ENCODE measurements at regions not wholly inside any gene's neighbourhood (a gene's known extent, or its start where the extent isn't known, plus 50 kb on each side); places are given as distances from the start of the nearest gene placed in this dataset.

DNA sequence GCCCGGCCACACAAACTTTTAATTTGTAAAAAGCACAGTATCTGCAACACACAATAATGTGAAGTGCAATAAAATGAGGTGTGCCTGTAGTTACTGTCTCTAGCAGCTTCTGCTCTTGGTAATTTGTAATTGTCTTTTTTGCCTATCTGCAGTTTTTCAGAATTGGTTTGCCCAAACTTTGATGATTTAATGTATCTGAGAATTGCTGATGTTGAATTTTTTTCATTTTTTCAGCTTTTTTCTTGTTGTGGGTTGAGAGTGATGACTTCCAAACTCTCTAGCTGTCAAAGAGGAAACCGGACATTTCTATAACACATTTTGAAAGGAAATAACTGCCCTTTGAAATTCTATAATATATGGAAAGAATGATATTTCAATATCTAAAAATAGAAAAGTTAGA lies 236.9 kb downstream of the RERGL start:
- Histone ChIP-seq H3K27me3 (ENCODE audit: control insufficient read depth in 2 of 2, insufficient read depth in 1 of 2, low read length in 1 of 2) (no peaks in the 10 kb centered on the region), H3K4me3 (ENCODE audit: low read length in 2 of 2) (no peak overlapping the region), H3K36me3 (ENCODE audit: control insufficient read depth in 2 of 2, insufficient read depth in 2 of 2, low read length in 1 of 2) (no peaks in the 10 kb centered on the region), H3K4me1 (ENCODE audit: control insufficient read depth in 2 of 2, insufficient read depth in 2 of 2, low read length in 2 of 2) (no peaks in the 10 kb centered on the region), H3K9me3 (ENCODE audit: control insufficient read depth in 2 of 2, insufficient read depth in 1 of 2, low read length in 1 of 2) (peaks cover 0 to 2% of the 10 kb centered on the region in 2 donors), H3K27ac (ENCODE audit: low read depth in 1 of 2, low read length in 1 of 2) (no peak overlapping the region)
- WGBS = 95% methylated on average over 2 of the region's 2 CpGs
- DNase-seq (ENCODE audit: low read depth in 6 of 9, low spot score in 9 of 9) = no peak

DNA sequence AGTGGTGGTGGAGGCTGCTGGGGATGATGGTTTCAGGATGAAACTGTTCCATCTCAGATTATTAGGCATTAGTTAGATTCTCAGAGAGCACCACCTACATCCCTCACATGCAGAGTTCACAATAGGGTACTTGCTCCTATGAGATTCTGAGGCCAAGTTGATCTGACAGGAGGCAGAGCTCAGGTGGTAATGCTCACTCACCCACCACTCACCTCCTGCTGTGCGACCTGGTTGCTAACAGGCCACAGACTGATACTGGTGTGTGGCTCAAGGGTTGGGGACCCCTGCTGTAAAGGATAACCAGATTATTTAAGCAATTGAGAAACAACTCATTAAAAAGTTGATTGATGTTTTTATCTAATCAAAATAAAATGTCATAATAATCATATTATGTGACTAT lies 248.5 kb downstream of the RERGL start:
- H3K9me3 ChIP-seq (ENCODE audit: control insufficient read depth in 2 of 2, insufficient read depth in 1 of 2, low read length in 1 of 2) = no peaks in the 10 kb centered on the region
- no peak for DNase-seq (ENCODE audit: low read depth in 6 of 9, low spot score in 9 of 9)
- no peaks in the 10 kb centered on the region for H3K4me1 ChIP-seq (ENCODE audit: control insufficient read depth in 2 of 2, insufficient read depth in 2 of 2, low read length in 2 of 2)
- WGBS = 67% methylated on average over 1 of the region's 1 CpG
- no peak overlapping the region for H3K4me3 ChIP-seq (ENCODE audit: low read length in 2 of 2)
- H3K27me3 ChIP-seq (ENCODE audit: control insufficient read depth in 2 of 2, insufficient read depth in 1 of 2, low read length in 1 of 2) = no peaks in the 10 kb centered on the region
- H3K27ac ChIP-seq (ENCODE audit: low read depth in 1 of 2, low read length in 1 of 2) = no peak overlapping the region
- H3K36me3 ChIP-seq (ENCODE audit: control insufficient read depth in 2 of 2, insufficient read depth in 2 of 2, low read length in 1 of 2) = no peaks in the 10 kb centered on the region

DNA sequence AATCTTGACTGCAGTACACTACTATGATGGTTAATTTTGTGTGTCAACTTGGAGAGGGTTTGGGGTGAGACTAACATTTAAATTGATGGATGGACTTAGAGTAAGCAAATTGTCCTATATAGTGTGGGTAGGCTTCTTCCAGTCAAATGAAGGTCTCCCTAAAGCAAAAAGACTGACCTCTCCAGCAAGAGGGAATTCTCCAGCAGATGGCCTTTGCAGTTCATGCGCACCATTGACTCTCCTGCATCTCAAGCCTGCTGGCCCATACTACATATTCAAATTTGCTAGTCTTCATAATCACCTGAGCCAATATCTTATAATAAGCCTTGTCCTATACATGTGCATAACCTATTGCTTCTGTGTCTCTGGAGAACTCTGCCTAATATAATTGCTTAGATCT lies 260.2 kb downstream of the RERGL start:
- Histone ChIP-seq H3K9me3 (ENCODE audit: control insufficient read depth in 2 of 2, insufficient read depth in 1 of 2, low read length in 1 of 2) (no peaks in the 10 kb centered on the region), H3K36me3 (ENCODE audit: control insufficient read depth in 2 of 2, insufficient read depth in 2 of 2, low read length in 1 of 2) (no peaks in the 10 kb centered on the region), H3K27me3 (ENCODE audit: control insufficient read depth in 2 of 2, insufficient read depth in 1 of 2, low read length in 1 of 2) (no peaks in the 10 kb centered on the region), H3K4me1 (ENCODE audit: control insufficient read depth in 2 of 2, insufficient read depth in 2 of 2, low read length in 2 of 2) (no peaks in the 10 kb centered on the region), H3K4me3 (ENCODE audit: low read length in 2 of 2) (no peak overlapping the region), H3K27ac (ENCODE audit: low read depth in 1 of 2, low read length in 1 of 2) (no peak overlapping the region)
- no peak for DNase-seq (ENCODE audit: low read depth in 6 of 9, low spot score in 9 of 9)
- whole genome bisulfite sequencing = 94% methylated on average over 1 of the region's 1 CpG

DNA sequence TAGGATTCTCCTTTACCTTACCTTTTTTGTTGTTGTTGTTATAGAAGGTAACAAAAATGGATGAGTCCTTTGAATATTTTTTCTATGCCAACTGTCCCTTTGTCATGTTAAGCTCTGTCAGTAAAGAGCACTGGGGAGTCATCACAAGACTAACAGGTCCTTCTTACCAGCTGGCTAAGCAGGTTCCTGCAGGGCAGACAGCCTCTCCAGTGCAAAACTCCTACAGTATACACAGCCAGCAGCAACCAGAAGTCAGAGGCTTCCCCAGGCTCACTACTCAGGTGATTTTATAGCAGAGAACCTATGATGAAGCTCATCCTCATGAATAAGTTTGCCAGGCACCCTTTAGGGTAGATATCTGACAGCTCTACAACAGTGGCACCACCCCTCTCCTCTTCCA lies 271.1 kb downstream of the RERGL start:
- Histone ChIP-seq H3K9me3 (ENCODE audit: control insufficient read depth in 2 of 2, insufficient read depth in 1 of 2, low read length in 1 of 2) (no peaks in the 10 kb centered on the region), H3K4me1 (ENCODE audit: control insufficient read depth in 2 of 2, insufficient read depth in 2 of 2, low read length in 2 of 2) (no peaks in the 10 kb centered on the region), H3K4me3 (ENCODE audit: low read length in 2 of 2) (no peak overlapping the region), H3K36me3 (ENCODE audit: control insufficient read depth in 2 of 2, insufficient read depth in 2 of 2, low read length in 1 of 2) (no peaks in the 10 kb centered on the region), H3K27me3 (ENCODE audit: control insufficient read depth in 2 of 2, insufficient read depth in 1 of 2, low read length in 1 of 2) (no peaks in the 10 kb centered on the region), H3K27ac (ENCODE audit: low read depth in 1 of 2, low read length in 1 of 2) (no peak overlapping the region)
- no peak for DNase-seq (ENCODE audit: low read depth in 6 of 9, low spot score in 9 of 9)

DNA sequence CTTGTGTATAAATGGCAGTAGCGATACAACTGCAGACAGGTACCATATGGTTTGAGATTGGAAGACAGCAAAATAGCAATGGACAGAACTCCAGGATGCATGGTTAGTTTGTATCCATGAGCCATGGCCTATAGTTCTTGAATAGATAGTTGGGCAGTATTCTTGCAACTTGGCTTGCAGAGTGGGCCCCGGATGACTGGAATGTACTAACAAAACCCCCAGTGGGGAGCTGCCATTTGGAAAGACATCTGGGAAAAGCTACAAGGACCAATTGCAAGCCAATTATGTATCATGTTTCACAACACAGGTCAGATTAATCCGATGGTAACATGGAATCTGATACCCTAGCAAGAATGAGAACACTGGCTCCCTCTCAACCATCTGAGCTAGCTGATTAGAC lies 279.6 kb downstream of the RERGL start:
- Histone ChIP-seq H3K9me3 (ENCODE audit: control insufficient read depth in 2 of 2, insufficient read depth in 1 of 2, low read length in 1 of 2) (peaks cover 1 to 15% of the 10 kb centered on the region in 2 donors), H3K4me3 (ENCODE audit: low read length in 2 of 2) (no peak overlapping the region), H3K36me3 (ENCODE audit: control insufficient read depth in 2 of 2, insufficient read depth in 2 of 2, low read length in 1 of 2) (no peaks in the 10 kb centered on the region), H3K27me3 (ENCODE audit: control insufficient read depth in 2 of 2, insufficient read depth in 1 of 2, low read length in 1 of 2) (no peaks in the 10 kb centered on the region), H3K4me1 (ENCODE audit: control insufficient read depth in 2 of 2, insufficient read depth in 2 of 2, low read length in 2 of 2) (no peaks in the 10 kb centered on the region), H3K27ac (ENCODE audit: low read depth in 1 of 2, low read length in 1 of 2) (no peak overlapping the region)
- WGBS = 91% methylated on average over 3 of the region's 3 CpGs
- DNase-seq (ENCODE audit: low read depth in 6 of 9, low spot score in 9 of 9) = no peak

DNA sequence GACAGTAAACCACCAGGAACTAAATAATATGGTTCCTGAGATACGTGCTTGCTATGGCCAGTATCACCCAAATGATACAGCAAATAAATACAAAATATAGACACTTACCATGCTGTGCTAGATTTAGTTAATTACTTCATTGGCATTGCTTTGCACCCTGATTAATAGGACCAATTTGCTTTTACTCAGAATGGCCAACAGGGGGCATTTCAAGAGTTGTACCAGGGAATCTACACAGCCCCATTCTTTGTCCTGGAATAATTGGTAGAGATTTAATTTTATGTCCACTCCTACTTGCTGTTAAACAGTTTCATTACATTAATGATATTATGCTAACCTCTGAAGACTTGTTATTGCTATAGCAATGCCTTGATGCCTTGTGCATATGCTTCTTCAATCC lies 280.8 kb downstream of the RERGL start:
- Histone ChIP-seq H3K4me3 (ENCODE audit: low read length in 2 of 2) (no peak overlapping the region), H3K9me3 (ENCODE audit: control insufficient read depth in 2 of 2, insufficient read depth in 1 of 2, low read length in 1 of 2) (peaks cover 1 to 15% of the 10 kb centered on the region in 2 donors), H3K27ac (ENCODE audit: low read depth in 1 of 2, low read length in 1 of 2) (no peak overlapping the region), H3K4me1 (ENCODE audit: control insufficient read depth in 2 of 2, insufficient read depth in 2 of 2, low read length in 2 of 2) (no peaks in the 10 kb centered on the region), H3K27me3 (ENCODE audit: control insufficient read depth in 2 of 2, insufficient read depth in 1 of 2, low read length in 1 of 2) (no peaks in the 10 kb centered on the region), H3K36me3 (ENCODE audit: control insufficient read depth in 2 of 2, insufficient read depth in 2 of 2, low read length in 1 of 2) (no peaks in the 10 kb centered on the region)
- 76% methylated on average over 1 of the region's 1 CpG for WGBS
- no peak for DNase-seq (ENCODE audit: low read depth in 6 of 9, low spot score in 9 of 9)

DNA sequence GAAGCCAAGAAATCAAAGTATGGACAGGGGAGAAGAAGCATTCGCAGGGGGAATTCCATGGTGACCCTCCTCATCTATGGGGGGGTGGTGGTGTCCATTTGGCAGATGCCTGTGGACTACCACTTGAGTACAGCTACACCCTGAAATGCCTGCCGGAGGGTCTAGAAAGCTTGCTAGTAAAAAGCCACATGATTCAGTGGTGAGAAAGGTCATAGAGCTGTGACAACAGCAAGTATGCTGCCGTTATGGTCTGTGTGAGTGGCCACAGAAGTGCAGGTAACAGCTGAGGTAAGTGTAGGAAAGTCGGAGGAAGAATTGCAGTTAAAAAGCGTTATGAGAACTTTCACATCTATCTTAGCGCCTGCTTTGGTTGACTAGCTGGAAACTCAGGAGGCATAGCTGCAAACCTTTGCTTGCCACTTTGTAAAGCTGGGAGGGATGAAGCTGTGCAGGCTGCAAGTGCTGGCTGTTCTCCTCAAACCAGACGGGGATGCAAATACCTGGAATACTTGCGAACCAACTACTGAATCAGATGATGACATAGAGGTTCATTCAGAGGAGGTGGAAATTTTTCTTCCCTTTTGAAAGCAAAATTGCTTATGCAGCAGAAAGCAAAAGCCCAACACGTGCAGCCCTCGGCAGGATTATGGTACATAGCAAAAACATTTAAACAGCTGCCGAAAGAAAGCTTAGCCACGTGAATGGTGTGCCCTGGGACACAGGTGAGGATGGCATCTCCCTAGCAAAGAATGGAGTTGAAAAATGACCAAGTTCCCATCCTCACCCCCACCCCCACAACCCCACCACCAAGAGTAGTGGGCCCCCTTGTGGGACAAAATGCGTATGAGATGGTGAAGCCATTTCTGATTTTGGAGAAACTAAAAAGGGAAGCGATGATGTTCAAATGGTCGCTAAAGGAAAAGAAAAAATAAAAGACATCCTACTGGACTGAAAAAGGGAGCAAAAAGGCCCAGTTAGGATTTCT lies 287.0 kb downstream of the RERGL start:
- Histone ChIP-seq H3K9me3 (ENCODE audit: control insufficient read depth in 2 of 2, insufficient read depth in 1 of 2, low read length in 1 of 2) (peaks cover 0 to 8% of the 10 kb centered on the region in 2 donors), H3K36me3 (ENCODE audit: control insufficient read depth in 2 of 2, insufficient read depth in 2 of 2, low read length in 1 of 2) (no peaks in the 10 kb centered on the region), H3K27me3 (ENCODE audit: control insufficient read depth in 2 of 2, insufficient read depth in 1 of 2, low read length in 1 of 2) (no peaks in the 10 kb centered on the region), H3K27ac (ENCODE audit: low read depth in 1 of 2, low read length in 1 of 2) (no peak overlapping the region), H3K4me3 (ENCODE audit: low read length in 2 of 2) (no peak overlapping the region), H3K4me1 (ENCODE audit: control insufficient read depth in 2 of 2, insufficient read depth in 2 of 2, low read length in 2 of 2) (no peaks in the 10 kb centered on the region)
- no peak for DNase-seq (ENCODE audit: low read depth in 6 of 9, low spot score in 9 of 9)
- 84% methylated on average over 15 of the region's 15 CpGs for WGBS

DNA sequence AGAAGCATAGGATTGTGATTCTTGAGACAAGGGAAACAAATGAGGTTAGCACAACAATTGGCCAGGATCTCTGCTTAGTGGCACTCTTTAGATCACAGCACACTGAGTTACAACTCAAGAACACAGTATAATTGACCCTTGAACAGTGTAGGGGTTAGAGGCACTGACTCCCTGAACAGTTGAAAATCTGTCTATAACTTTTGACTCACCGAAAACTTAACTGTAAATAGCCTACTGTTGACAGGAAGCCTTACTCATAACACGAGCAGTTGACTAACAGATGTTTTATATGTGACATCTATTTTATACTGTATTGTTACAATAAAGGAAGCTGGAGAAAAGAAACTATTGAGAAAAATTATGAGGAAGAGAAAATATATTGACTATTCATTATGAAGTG lies 296.1 kb downstream of the RERGL start:
- H3K4me3 ChIP-seq (ENCODE audit: low read length in 2 of 2) = no peak overlapping the region
- WGBS = 81% methylated on average over 2 of the region's 2 CpGs
- H3K27me3 ChIP-seq (ENCODE audit: control insufficient read depth in 2 of 2, insufficient read depth in 1 of 2, low read length in 1 of 2) = no peaks in the 10 kb centered on the region
- DNase-seq (ENCODE audit: low read depth in 6 of 9, low spot score in 9 of 9) = no peak
- H3K4me1 ChIP-seq (ENCODE audit: control insufficient read depth in 2 of 2, insufficient read depth in 2 of 2, low read length in 2 of 2) = no peaks in the 10 kb centered on the region
- no peak overlapping the region for H3K27ac ChIP-seq (ENCODE audit: low read depth in 1 of 2, low read length in 1 of 2)
- H3K9me3 ChIP-seq (ENCODE audit: control insufficient read depth in 2 of 2, insufficient read depth in 1 of 2, low read length in 1 of 2) = peaks cover 0 to 3% of the 10 kb centered on the region in 2 donors
- no peaks in the 10 kb centered on the region for H3K36me3 ChIP-seq (ENCODE audit: control insufficient read depth in 2 of 2, insufficient read depth in 2 of 2, low read length in 1 of 2)

DNA sequence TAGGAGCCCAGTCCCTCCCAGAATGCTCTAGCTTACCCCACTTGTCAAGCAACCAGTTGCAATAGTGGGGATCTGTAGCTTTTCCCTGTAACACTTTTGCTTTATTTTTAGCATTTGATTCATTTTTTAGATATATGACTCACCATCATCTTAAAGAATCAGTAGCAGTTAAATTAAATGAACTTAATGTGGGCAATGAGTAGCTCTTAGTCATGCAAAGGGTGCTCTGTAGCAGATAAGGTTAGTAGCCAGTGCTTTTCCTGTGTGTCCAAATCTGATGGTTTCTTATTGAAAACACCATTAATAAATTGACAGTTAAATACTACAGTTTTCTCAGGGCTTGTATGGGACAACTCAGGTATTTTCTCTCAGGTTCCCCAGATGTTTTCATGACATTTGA lies 311.8 kb downstream of the RERGL start:
- Histone ChIP-seq H3K4me1 (ENCODE audit: control insufficient read depth in 2 of 2, insufficient read depth in 2 of 2, low read length in 2 of 2) (no peaks in the 10 kb centered on the region), H3K36me3 (ENCODE audit: control insufficient read depth in 2 of 2, insufficient read depth in 2 of 2, low read length in 1 of 2) (no peaks in the 10 kb centered on the region)

More for the DNA sequence above, 311.8 kb downstream of the RERGL start:
- Histone ChIP-seq H3K27me3 (ENCODE audit: control insufficient read depth in 2 of 2, insufficient read depth in 1 of 2, low read length in 1 of 2) (no peaks in the 10 kb centered on the region), H3K4me3 (ENCODE audit: low read length in 2 of 2) (no peak overlapping the region), H3K9me3 (ENCODE audit: control insufficient read depth in 2 of 2, insufficient read depth in 1 of 2, low read length in 1 of 2) (no peaks in the 10 kb centered on the region), H3K27ac (ENCODE audit: low read depth in 1 of 2, low read length in 1 of 2) (no peak overlapping the region)
- no peak for DNase-seq (ENCODE audit: low read depth in 6 of 9, low spot score in 9 of 9)

Measured in thymus (tissue), 11 donors.